Heart left ventricle (tissue), 16 donors: ENCODE measurements at regions not wholly inside any gene's neighbourhood (a gene's known extent, or its start where the extent isn't known, plus 50 kb on each side); places are given as distances from the start of the nearest gene placed in this dataset.
A peak's percentile ranks its signal among the peaks of the same experiment; 100 is the strongest.

Experiments used
- ATAC-seq, 4 donors: fragments of 200-7000 bp; cut with Tn5 transposase; one replicate each; pipeline ENCODE4 v1.9.1; 2020 to 2022; ENCODE audit warnings: moderate library complexity in 4 of 4, mild to moderate bottlenecking in 3 of 4, moderate number of reproducible peaks in 1 of 4
- DNase-seq, 5 donors: peaks; one replicate each; pipeline ENCODE4 v3.0.0-alpha.2; 2020
- H3K27ac ChIP-seq, 12 donors: fragments of 200-600 bp; sonication (generic) in 4 of 12; one replicate each; pipeline versions ENCODE4 v1.5.0 to v1.8.0; 2016 to 2022; ENCODE audit warnings: mild to moderate bottlenecking in 2 of 12
- H3K27me3 ChIP-seq, 9 donors: fragments of 200-600 bp; sonication (generic) in 2 of 9; one replicate each; pipeline versions ENCODE4 v1.5.1 to v1.8.0; 2016 to 2022; ENCODE audit warnings: mild to moderate bottlenecking in 3 of 9
- H3K36me3 ChIP-seq, 9 donors: fragments of 200-600 bp; sonication (generic) in 2 of 9; one replicate each; pipeline versions ENCODE4 v1.5.0 to v1.8.0; 2018 to 2022; ENCODE audit warnings: mild to moderate bottlenecking in 2 of 9
- H3K4me1 ChIP-seq, 12 donors: fragments of 200-600 bp; sonication (generic) in 4 of 12; one replicate each; pipeline versions ENCODE4 v1.5.0 to v1.8.0; 2016 to 2022; ENCODE audit warnings: mild to moderate bottlenecking in 3 of 12
- H3K4me3 ChIP-seq, 12 donors: fragments of 200-600 bp; sonication (generic) in 4 of 12; one replicate each; pipeline versions ENCODE4 v1.5.0 to v1.8.0; 2017 to 2022; ENCODE audit warnings: mild to moderate bottlenecking in 9 of 12, moderate library complexity in 4 of 12
- H3K9me3 ChIP-seq, 12 donors: fragments of 200-600 bp; sonication (generic) in 4 of 12; one replicate each; pipeline versions ENCODE4 v1.5.0 to v1.8.0; 2016 to 2022; ENCODE audit warnings: mild to moderate bottlenecking in 1 of 12
- CTCF ChIP-seq, 12 donors: fragments of 200-600 bp; sonication (generic) in 4 of 12; IDR thresholded peaks; one replicate each; pipeline versions ENCODE4 v1.5.0 to v1.8.0; 2018 to 2022; ENCODE audit warnings: antibody characterized with exemption in 12 of 12, mild to moderate bottlenecking in 5 of 12
- POLR2A ChIP-seq, 2 donors: fragments of 450-650 bp; IDR thresholded peaks; one replicate each; pipeline ENCODE4 v1.6.1; 2017; ENCODE audit warnings: antibody characterized with exemption in 2 of 2, mild to moderate bottlenecking in 2 of 2, moderate library complexity in 2 of 2
- WGBS, 4 donors: extraction: QIAGEN DNeasy Blood & Tissue Kit in 2 of 4; methylation state at CpG; one replicate each; pipeline versions ENCODE4 v1.1.5 to v1.1.7; 2013 to 2018; 5-methylcytosine and 5-hydroxymethylcytosine counted together
- intact Hi-C, 10 donors: fragments of 100-400 bp; cut with DNase I; formaldehyde crosslinking; loops; one replicate each; pipeline versions ENCODE4 v1.11.1 to v1.14.2; 2022
- donor health status: ischemic (EF 13 %, LVEDD 7.1; RV severe dilation, severe dysfunction).
- donor health status: healthy with polysubstance abuse.
- donor health status: DM: no; HTN: yes; CAD: no.
- donor health status: DM: no; HTN: no; CAD: no.
- donor health status: ischemic (EF 25% LVEDD 6.9; RV normal size, moderate dysfunction).
- donor health status: ischemic (EF 25% LVEDD 5.7; RV mildly dilated, moderate dysfunction).
- donor health status: healthy.
- donor health status: DM: yes; HTN: yes; CAD: no.
- donor health status: ischemic (EF 35%, LVEDD 5.7; RV mildly dilated, moderate dysfunction).
- donor health status: nonischemic (EF 11% LVEDD 7.7; RV severe dilation, severe dysfunction).
- donor health status: DM: yes; HTN: yes; CAD: no.
- donor health status: PGD.
- donor health status: ischemic (EF 29% LVEDD 5.4; RV normal size, mild dysfunction).
- donor health status: nonischemic (EF 23%, LVEDD 6.1; RV moderate dilation, normal function).

DNA sequence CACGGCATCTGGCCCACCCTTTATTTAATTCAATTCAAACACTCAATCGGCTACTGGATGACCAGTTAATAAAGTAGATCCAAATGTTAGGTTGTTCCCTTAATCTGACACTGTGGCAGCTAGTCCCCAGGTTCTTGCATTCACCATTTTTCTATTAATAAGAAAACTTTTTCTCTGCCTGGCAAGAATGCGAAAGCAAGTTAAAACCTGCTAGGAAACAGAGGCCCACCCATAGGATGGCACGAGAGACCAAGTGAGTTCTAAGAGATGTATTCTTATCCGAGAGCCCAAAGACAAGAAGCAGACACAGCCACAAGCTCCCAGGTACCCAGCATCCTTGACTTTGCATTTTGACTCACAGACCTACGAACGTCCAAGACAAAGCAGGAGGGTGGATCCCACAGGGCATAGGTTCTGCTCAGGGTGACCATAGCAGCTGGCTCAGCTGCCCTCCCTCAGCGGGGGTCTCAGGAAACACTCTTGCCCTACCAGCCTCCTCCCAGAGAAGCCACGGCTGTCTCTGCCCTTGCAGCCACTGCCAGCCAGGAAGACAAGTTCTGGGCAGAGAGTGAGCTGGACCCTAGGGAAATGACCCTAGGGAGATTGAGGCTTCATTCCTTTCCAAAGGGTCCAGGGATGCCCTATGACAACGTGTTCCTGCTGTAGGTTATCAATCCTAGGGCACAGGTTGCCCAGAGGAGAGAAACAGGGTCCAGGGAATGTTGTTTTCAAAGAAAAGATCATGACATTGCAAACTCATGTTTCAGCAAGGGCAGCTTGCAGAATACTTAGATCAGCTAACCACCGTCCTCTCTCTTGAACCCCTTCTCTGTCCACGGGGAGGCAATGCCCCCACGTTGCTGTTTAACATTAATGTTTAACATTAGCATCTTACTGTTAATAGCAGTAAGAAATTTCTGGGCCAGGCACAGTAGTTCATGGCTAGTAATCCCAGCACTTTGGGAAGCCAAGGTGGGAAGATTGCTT is 147.2 kb upstream of the ZNF507 start:
- ATAC-seq: no peak
- H3K27ac ChIP-seq: no peak overlapping the region
- intact Hi-C loops: no loop called here
- H3K9me3 ChIP-seq: peaks cover 0 to under 1% (median 0%) of the 10 kb centered on the region in 12 donors
- peaks cover 0 to 10% (median 0%) of the 10 kb centered on the region in 12 donors for H3K4me1 ChIP-seq
- H3K36me3 ChIP-seq: no peaks in the 10 kb centered on the region
- WGBS, 4 donors: 59 to 73% (median 70%) methylated on average over 13 of the region's 13 CpGs
- no peak for DNase-seq
- H3K4me3 ChIP-seq: no peak overlapping the region
- TF ChIP-seq POLR2A (IDR thresholded peaks at IDR 0.05): no peak
- H3K27me3 ChIP-seq: peaks cover 0 to 10% (median 0%) of the 10 kb centered on the region in 9 donors

DNA sequence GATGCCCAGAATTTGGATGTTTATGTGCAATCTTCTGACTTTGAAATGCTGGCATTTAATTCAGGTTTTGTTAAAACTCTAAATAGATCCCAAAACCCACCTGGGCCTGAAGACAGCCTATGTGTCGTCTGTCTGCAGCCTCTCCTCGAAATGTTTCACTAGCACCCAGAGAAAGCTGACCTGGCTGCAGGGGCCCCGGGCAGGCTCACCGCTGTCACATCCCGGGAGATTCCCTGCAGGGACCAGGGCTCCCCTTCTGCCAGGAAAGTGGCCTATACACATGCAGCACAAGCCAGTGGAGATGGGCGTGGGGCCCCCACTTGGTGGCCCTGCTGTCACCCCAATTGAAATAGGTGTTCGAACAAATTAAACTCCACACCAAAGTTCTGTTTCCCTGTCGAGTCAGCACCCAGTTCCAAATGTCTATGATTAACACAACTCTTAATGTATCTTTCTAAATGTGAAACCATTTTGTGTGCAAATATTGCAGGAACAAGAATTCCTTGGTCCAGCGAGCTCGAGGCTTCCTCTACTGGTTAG is 145.8 kb upstream of the ZNF507 start:
- TF ChIP-seq POLR2A (IDR thresholded peaks at IDR 0.05) (no peak), CTCF (IDR thresholded peaks at IDR 0.05) (no peak)
- ATAC-seq: no peak
- no peak for DNase-seq
- no peaks in the 10 kb centered on the region for H3K36me3 ChIP-seq
- intact Hi-C loops: no loop called here
- H3K4me1 ChIP-seq: peaks cover 0 to 10% (median 0%) of the 10 kb centered on the region in 12 donors
- no peaks in the 10 kb centered on the region for H3K9me3 ChIP-seq
- no peak overlapping the region for H3K4me3 ChIP-seq
- 76 to 84% (median 82%) methylated on average over 10 of the region's 10 CpGs for WGBS, 4 donors
- peaks cover 0 to 10% (median 0%) of the 10 kb centered on the region in 9 donors for H3K27me3 ChIP-seq
- no peak overlapping the region for H3K27ac ChIP-seq

GRCh38 chr19:32200312-32201038 is 144.9 kb upstream of the ZNF507 start:
- ATAC-seq: peak in 3 of 4 donors; percentile 63 to 87 (median 86)
- 62 to 79% (median 70%) methylated on average over 9 of the region's 9 CpGs for WGBS, 4 donors
- H3K27ac ChIP-seq: no peak overlapping the region

More at GRCh38 chr19:32200312-32201038, 144.9 kb upstream of the ZNF507 start:
- peaks cover 0 to 5% (median 0%) of the 10 kb centered on the region in 9 donors for H3K27me3 ChIP-seq
- intact Hi-C loops: no loop called here
- TF ChIP-seq CTCF (IDR thresholded peaks at IDR 0.05) (no peak), POLR2A (IDR thresholded peaks at IDR 0.05) (no peak)
- DNase-seq: peak in 3 of 5 donors; percentile 19 to 68 (median 36)
- H3K4me3 ChIP-seq: no peak overlapping the region
- peaks cover 0 to 10% (median 0%) of the 10 kb centered on the region in 12 donors for H3K4me1 ChIP-seq
- no peaks in the 10 kb centered on the region for H3K36me3 ChIP-seq
- H3K9me3 ChIP-seq: no peaks in the 10 kb centered on the region
